Endothelial cell of umbilical vein (primary cell): ENCODE measurements at regions not wholly inside any gene's neighbourhood (a gene's known extent, or its start where the extent isn't known, plus 50 kb on each side); places are given as distances from the start of the nearest gene placed in this dataset.

Experiments
- BruUV-seq: library from RNA; stranded (reverse); fragments of 400-500 nt; replicated peaks from 2 replicates; lab custom pipeline; 2021; lab: Mats Ljungman, UMichigan
- CTCF ChIA-PET: fragments of 300-600, 350-600 bp; sonication (Branson Sonifier 250); formaldehyde crosslinking; loops from one replicate; lab custom pipeline; 2021; ENCODE audit warnings: antibody characterized with exemption, inconsistent platforms; lab: Charles Lee
- POLR2A ChIA-PET: fragments of 300-600, 350-600 bp; sonication (Branson Sonifier 250); formaldehyde crosslinking; loops from one replicate; lab custom pipeline; 2021; ENCODE audit warnings: antibody characterized with exemption, inconsistent platforms; lab: Charles Lee
- DNase-seq: peaks from one replicate; pipeline ENCODE4 v3.0.0-alpha.2; 2011; ENCODE audit warnings: low read depth, low spot score
- FAIRE-seq: peaks from 2 replicates; lab custom pipeline; 2011; peaks lifted over from hg19 to GRCh38; lab: Jason Lieb, UNC
- H2AFZ ChIP-seq: 2 replicates; pipeline ENCODE4 v1.6.0; 2012; ENCODE audit warnings: low read depth, low read length, control low read depth, inconsistent platforms
- H3K27ac ChIP-seq: 2 replicates; pipeline ENCODE4 v1.5.1; 2011; ENCODE audit warnings: low read depth, mild to moderate bottlenecking, control low read depth, low read length, moderate library complexity; ENCODE audit not compliant: insufficient read depth
- H3K27me3 ChIP-seq, 2 experiments: 2 replicates each; pipeline versions ENCODE4 v1.6.0 to v1.6.1; 2011; ENCODE audit warnings: low read length in 2 of 2, mixed read lengths in 1 of 2; ENCODE audit not compliant: control insufficient read depth in 2 of 2, insufficient read depth in 2 of 2
- H3K36me3 ChIP-seq, 2 experiments: 2 replicates in 1 of 2; 3 replicates in 1 of 2; pipeline ENCODE4 v1.5.1; 2011; ENCODE audit warnings: low read length in 2 of 2, mild to moderate bottlenecking in 1 of 2, moderate library complexity in 1 of 2; ENCODE audit not compliant: control insufficient read depth in 2 of 2, insufficient read depth in 2 of 2; ENCODE audit errors: extremely low read depth in 1 of 2
- H3K4me1 ChIP-seq: 3 replicates; pipeline ENCODE4 v1.5.1; 2011; ENCODE audit warnings: mild to moderate bottlenecking, low read length; ENCODE audit not compliant: control insufficient read depth, insufficient read depth; ENCODE audit errors: extremely low read depth
- H3K4me2 ChIP-seq: 2 replicates; pipeline ENCODE4 v1.6.1; 2011; ENCODE audit warnings: low read length, control low read depth, mixed read lengths; ENCODE audit not compliant: insufficient read depth
- H3K4me3 ChIP-seq, 3 experiments: fragments of 200-600 bp in 1 of 3; sonication (generic), shearing (Covaris generic) in 1 of 3; replicated peaks in 1 of 3; 2 replicates each; pipeline ENCODE4 v1.5.1; 2011 to 2016; ENCODE audit warnings: control low read depth in 3 of 3, low read length in 3 of 3, mild to moderate bottlenecking in 2 of 3, inconsistent platforms in 1 of 3, low read depth in 1 of 3, moderate library complexity in 1 of 3; ENCODE audit not compliant: insufficient read depth in 1 of 3
- H3K79me2 ChIP-seq: 2 replicates; pipeline ENCODE4 v1.6.0; 2012; ENCODE audit warnings: low read length, inconsistent platforms; ENCODE audit not compliant: control insufficient read depth, insufficient read depth
- H3K9ac ChIP-seq: replicated peaks from 2 replicates; pipeline ENCODE3; 2011; ENCODE audit warnings: low read length, control low read depth; ENCODE audit not compliant: insufficient read depth; ENCODE audit errors: extremely low read depth
- H3K9me1 ChIP-seq: replicated peaks from 3 replicates; pipeline ENCODE4 v1.6.0; 2011; ENCODE audit warnings: mild to moderate bottlenecking, low read length; ENCODE audit not compliant: control insufficient read depth, insufficient read depth; ENCODE audit errors: extremely low read depth
- H3K9me3 ChIP-seq: replicated peaks from 2 replicates; pipeline ENCODE4 v1.5.1; 2012; ENCODE audit warnings: low read length, inconsistent platforms; ENCODE audit not compliant: control insufficient read depth, insufficient read depth
- H4K20me1 ChIP-seq: replicated peaks from 2 replicates; pipeline ENCODE3; 2011; ENCODE audit warnings: mild to moderate bottlenecking, low read length; ENCODE audit not compliant: control insufficient read depth, insufficient read depth; ENCODE audit errors: extremely low read depth
- EZH2 ChIP-seq: IDR thresholded peaks from 2 replicates; pipeline ENCODE4 v1.6.1; 2012; ENCODE audit warnings: borderline replicate concordance, low read depth, mild to moderate bottlenecking, moderate library complexity, low read length, inconsistent platforms; ENCODE audit not compliant: severe bottlenecking
- FOS ChIP-seq: IDR thresholded peaks from 2 replicates; pipeline ENCODE4 v1.6.1; 2011; ENCODE audit warnings: mild to moderate bottlenecking, low read length, moderate library complexity, borderline replicate concordance; ENCODE audit not compliant: insufficient read depth
- GATA2 ChIP-seq: IDR thresholded peaks from 2 replicates; pipeline ENCODE4 v1.7.0; 2011; ENCODE audit warnings: low read depth, mild to moderate bottlenecking, moderate library complexity, mixed read lengths, low read length; ENCODE audit not compliant: insufficient read length, insufficient read depth
- JUN ChIP-seq: IDR thresholded peaks from 2 replicates; pipeline ENCODE4 v1.6.1; 2011; ENCODE audit warnings: borderline replicate concordance, low read depth; ENCODE audit not compliant: insufficient read length, insufficient read depth
- MYC ChIP-seq: IDR thresholded peaks from one replicate; pipeline ENCODE4 v1.6.1; 2011; ENCODE audit warnings: mild to moderate bottlenecking, low read depth, low read length
- POLR2A ChIP-seq: IDR thresholded peaks from 2 replicates; pipeline ENCODE4 v1.6.1; 2012; ENCODE audit warnings: low read depth, mild to moderate bottlenecking, control low read depth, low read length
- POLR2AphosphoS5 ChIP-seq: IDR thresholded peaks from 2 replicates; pipeline ENCODE4 v1.6.1; 2012; ENCODE audit warnings: low read depth, mild to moderate bottlenecking, control low read depth, low read length, moderate library complexity; ENCODE audit not compliant: insufficient read depth
- dilution Hi-C: fragments of 300-500 bp; cut with MboI; formaldehyde crosslinking; loops from one replicate; pipeline ENCODE4 v1.15.0; 2019; ENCODE audit warnings: low sequenced_read_pairs; ENCODE audit not compliant: extremely low pct_ligation_motif_present
- intact Hi-C: fragments of 100-400 bp; cut with micrococcal nuclease; formaldehyde crosslinking; loops from one replicate; pipeline ENCODE4 v1.10.0; 2022
- TF ChIP-seq, protein P1 (sequence below), 2 donors: IDR thresholded peaks; 1 replicate in 1 of 2; 2 replicates in 1 of 2; pipeline ENCODE4 v1.5.1; 2011; ENCODE audit warnings: low read length in 2 of 2, mild to moderate bottlenecking in 2 of 2, moderate library complexity in 2 of 2, control low read depth in 1 of 2, inconsistent platforms in 1 of 2, low read depth in 1 of 2; ENCODE audit not compliant: insufficient read depth in 1 of 2; ENCODE audit errors: extremely low read depth in 1 of 2
- TF ChIP-seq, protein P2 (sequence below): IDR thresholded peaks from 2 replicates; pipeline ENCODE4 v1.6.1; 2011; ENCODE audit not compliant: insufficient read depth, insufficient read length

- Histone ChIP-seq H3K79me2 (no peaks in the 10 kb centered on the region), H3K27me3 (peaks cover 2 to 11% of the 10 kb centered on the region in 2 experiments), H3K27ac (no peak overlapping the region), H4K20me1 (no peaks in the 10 kb centered on the region), H3K4me2 (no peak overlapping the region), H3K9me3 (no peaks in the 10 kb centered on the region), H2AFZ (no peak overlapping the region), H3K9ac (no peak overlapping the region), H3K36me3 (no peaks in the 10 kb centered on the region), H3K9me1 (no peaks in the 10 kb centered on the region), H3K4me1 (no peaks in the 10 kb centered on the region), H3K4me3 (no peak overlapping the region)
- ChIA-PET POLR2A (no interaction called here), CTCF (interaction anchor here (1.0 to 1.5 kb wide), 3 partner anchors 9 to 587 kb away, joined by 3 read pairs; no protein-coding TSS in a partner anchor)
- DNase-seq (no peak), FAIRE-seq (no peak)
- no TSS peak for BruUV-seq
- TF ChIP-seq POLR2AphosphoS5 (no peak), EZH2 (no peak), JUN (no peak)
- dilution Hi-C loops = no loop called here
- intact Hi-C loops = no loop called here
These were observed 126.5 kb upstream of the ESR1 start for GRCh38 chr6:151680846-151681432.

DNA sequence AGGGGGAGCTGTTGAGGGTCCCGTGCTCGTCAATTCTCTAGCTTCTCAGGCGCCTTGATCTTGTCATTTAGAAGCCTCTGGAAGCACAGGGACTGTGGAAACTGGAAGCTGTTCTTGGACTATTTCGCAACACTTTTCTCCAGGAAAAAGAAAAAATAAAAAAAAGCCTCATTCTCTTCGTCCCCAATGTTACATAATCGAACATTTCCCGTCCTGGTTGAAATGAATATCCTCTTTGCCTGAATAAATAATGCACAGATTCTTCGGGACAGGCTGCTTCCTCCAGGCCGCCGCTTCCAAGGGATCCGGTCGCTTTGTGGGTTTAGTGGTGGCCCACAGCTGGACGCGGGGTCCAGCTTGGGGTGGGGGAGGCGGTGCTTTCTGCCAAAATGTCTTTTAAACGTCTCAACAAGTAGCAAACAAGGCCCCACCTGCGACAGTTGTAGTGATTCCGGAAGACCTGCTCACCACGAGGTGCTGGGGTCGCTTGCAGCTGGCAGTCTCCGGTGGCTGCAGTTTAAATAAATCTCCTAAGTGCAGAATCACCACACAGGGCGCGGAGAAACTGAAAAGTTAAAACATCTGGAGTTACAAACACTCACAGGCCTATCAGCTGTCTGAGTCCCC is 125.9 kb upstream of the ESR1 start:
- intact Hi-C loops = no loop called here
- ChIA-PET CTCF (interaction anchor here (1.0 to 1.5 kb wide), 3 partner anchors 13 to 586 kb away, joined by 3 read pairs; no protein-coding TSS in a partner anchor), POLR2A (no interaction called here)
- Histone ChIP-seq H3K79me2 (no peaks in the 10 kb centered on the region), H3K36me3 (no peaks in the 10 kb centered on the region), H3K4me3 (no peak overlapping the region), H3K4me2 (no peak overlapping the region), H4K20me1 (no peaks in the 10 kb centered on the region), H3K27ac (no peak overlapping the region), H2AFZ (no peak overlapping the region), H3K9me3 (no peaks in the 10 kb centered on the region), H3K9me1 (no peaks in the 10 kb centered on the region), H3K4me1 (no peaks in the 10 kb centered on the region), H3K27me3 (peaks cover 2 to 11% of the 10 kb centered on the region in 2 experiments), H3K9ac (no peak overlapping the region)
- dilution Hi-C loops = no loop called here
- BruUV-seq = no TSS peak
- TF ChIP-seq POLR2A = no peak
- TF ChIP-seq, protein P1, sequence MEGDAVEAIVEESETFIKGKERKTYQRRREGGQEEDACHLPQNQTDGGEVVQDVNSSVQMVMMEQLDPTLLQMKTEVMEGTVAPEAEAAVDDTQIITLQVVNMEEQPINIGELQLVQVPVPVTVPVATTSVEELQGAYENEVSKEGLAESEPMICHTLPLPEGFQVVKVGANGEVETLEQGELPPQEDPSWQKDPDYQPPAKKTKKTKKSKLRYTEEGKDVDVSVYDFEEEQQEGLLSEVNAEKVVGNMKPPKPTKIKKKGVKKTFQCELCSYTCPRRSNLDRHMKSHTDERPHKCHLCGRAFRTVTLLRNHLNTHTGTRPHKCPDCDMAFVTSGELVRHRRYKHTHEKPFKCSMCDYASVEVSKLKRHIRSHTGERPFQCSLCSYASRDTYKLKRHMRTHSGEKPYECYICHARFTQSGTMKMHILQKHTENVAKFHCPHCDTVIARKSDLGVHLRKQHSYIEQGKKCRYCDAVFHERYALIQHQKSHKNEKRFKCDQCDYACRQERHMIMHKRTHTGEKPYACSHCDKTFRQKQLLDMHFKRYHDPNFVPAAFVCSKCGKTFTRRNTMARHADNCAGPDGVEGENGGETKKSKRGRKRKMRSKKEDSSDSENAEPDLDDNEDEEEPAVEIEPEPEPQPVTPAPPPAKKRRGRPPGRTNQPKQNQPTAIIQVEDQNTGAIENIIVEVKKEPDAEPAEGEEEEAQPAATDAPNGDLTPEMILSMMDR (IDR thresholded peaks at IDR 0.05; ENCODE audit: extremely low read depth in 1 of 2, insufficient read depth in 1 of 2, low read depth in 1 of 2, low read length in 2 of 2) = no peak
- TF ChIP-seq FOS = no peak
- TF ChIP-seq JUN = no peak
- no peak for TF ChIP-seq EZH2
- TF ChIP-seq GATA2 = no peak
- no peak for TF ChIP-seq MYC
- TF ChIP-seq, protein P2, sequence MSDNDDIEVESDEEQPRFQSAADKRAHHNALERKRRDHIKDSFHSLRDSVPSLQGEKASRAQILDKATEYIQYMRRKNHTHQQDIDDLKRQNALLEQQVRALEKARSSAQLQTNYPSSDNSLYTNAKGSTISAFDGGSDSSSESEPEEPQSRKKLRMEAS = no peak
- TF ChIP-seq POLR2AphosphoS5 = no peak
- no peak for DNase-seq
- no peak for FAIRE-seq
